HG03196 (cell line): ENCODE measurements at regions not wholly inside any gene's neighbourhood (a gene's known extent, or its start where the extent isn't known, plus 50 kb on each side); places are given as distances from the start of the nearest gene placed in this dataset.
"Not testable (repeated sequence)": the region's sequence is repeated elsewhere in the genome, so short reads cannot be mapped to it uniquely, and the experiment has no call there.

ENCODE experiments used
- ATAC-seq: cut with Tn5 transposase; IDR thresholded peaks from one replicate; pipeline ENCODE4 v1.9.1; 2021; ENCODE audit not compliant: unreplicated experiment

GRCh38 chr12:102298022-102298421 is 100.4 kb upstream of the PMCH start:
- ATAC-seq: no peak

- ATAC-seq: no peak
Measured at GRCh38 chr12:102297412-102297811, 99.8 kb upstream of the PMCH start.

GRCh38 chr12:102294568-102294967 is 96.9 kb upstream of the PMCH start:
- no peak for ATAC-seq

GRCh38 chr12:102291498-102292440 is 94.1 kb upstream of the PMCH start:
- not testable (repeated sequence) for ATAC-seq

- ATAC-seq: not testable (repeated sequence)
Measured at GRCh38 chr12:102289702-102290101, 92.1 kb upstream of the PMCH start.

GRCh38 chr12:102281231-102281630 is 83.6 kb upstream of the PMCH start:
- no peak for ATAC-seq

GRCh38 chr12:102255687-102256086 is 58.1 kb upstream of the PMCH start:
- not testable (repeated sequence) for ATAC-seq

- not testable (repeated sequence) for ATAC-seq
Measured at GRCh38 chr12:102251005-102251404, 53.4 kb upstream of the PMCH start.

- no peak for ATAC-seq
Measured at GRCh38 chr12:102249079-102249841, 51.6 kb upstream of the PMCH start.
